Fibroblast of villous mesenchyme (primary cell): ENCODE measurements at regions not wholly inside any gene's neighbourhood (a gene's known extent, or its start where the extent isn't known, plus 50 kb on each side); places are given as distances from the start of the nearest gene placed in this dataset.

Source experiments
- DNase-seq: peaks from one replicate; pipeline ENCODE4 v3.0.0-alpha.2; 2010; ENCODE audit warnings: low read depth
- H3K4me3 ChIP-seq: 2 replicates; pipeline ENCODE4 v1.5.1; 2011; ENCODE audit warnings: low read depth, mild to moderate bottlenecking, low read length
- CTCF ChIP-seq: IDR thresholded peaks from 2 replicates; pipeline ENCODE4 v1.5.1; 2012; ENCODE audit warnings: low read depth, mild to moderate bottlenecking, low read length; ENCODE audit not compliant: insufficient read depth

- no peak overlapping the region for H3K4me3 ChIP-seq
- no peak for TF ChIP-seq CTCF
- no peak for DNase-seq
Measured at GRCh38 chrX:781224-782204, 150.9 kb downstream of the SHOX start.

DNA sequence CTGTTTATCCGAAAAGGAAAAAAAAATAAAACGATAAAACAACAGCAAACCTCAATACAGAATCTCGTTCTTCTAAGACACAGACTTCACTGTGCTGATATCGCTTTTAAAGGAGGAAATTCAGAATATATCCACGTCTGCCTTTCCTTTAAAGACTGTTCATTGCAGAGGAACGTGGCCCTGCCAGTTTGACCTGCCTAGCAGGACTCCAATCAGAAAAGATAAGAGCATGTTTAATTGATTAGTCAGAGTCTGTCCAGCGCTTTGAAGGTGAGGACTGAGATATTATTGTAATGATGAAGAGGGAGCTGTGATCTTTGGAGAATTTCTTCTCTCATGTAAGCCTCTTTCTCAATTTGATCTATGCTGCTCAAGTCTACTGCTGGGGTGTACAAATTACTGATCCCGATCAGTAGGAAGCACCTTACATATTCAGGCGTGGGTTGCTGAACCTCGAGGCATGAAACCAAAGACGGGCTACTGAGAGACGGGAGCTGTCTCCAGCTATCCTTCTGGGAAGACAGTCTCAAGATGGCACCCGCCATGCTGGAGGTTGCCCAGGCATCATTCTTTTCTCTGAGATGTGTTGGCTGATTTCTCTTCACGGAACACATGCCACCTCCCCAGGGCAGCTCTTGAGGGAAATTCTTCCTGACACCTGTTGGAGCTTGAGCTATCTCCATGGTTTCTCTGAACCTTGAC lies 146.1 kb downstream of the SHOX start:
- DNase-seq: no peak
- TF ChIP-seq CTCF: no peak
- H3K4me3 ChIP-seq: no peak overlapping the region

DNA sequence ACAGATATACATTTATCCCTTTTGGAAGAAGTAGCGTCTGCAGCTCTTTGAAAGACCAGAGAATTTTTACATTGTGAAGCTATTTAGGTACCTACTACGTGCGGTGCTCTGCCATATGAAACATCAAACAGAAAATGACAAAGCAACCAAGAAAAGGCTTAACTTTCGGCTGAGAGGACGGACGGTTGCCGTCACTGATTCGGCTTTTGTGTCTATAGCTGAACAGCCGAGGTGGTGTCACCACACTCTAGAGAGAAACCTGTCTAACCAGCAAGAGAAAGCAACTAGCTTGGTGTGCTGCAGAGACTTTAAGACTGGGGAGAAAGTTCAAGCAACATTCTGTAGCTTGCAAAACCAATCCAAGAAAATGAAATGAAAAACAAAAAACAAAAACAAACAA lies 145.5 kb downstream of the SHOX start:
- TF ChIP-seq CTCF: no peak
- no peak for DNase-seq
- H3K4me3 ChIP-seq: no peak overlapping the region

DNA sequence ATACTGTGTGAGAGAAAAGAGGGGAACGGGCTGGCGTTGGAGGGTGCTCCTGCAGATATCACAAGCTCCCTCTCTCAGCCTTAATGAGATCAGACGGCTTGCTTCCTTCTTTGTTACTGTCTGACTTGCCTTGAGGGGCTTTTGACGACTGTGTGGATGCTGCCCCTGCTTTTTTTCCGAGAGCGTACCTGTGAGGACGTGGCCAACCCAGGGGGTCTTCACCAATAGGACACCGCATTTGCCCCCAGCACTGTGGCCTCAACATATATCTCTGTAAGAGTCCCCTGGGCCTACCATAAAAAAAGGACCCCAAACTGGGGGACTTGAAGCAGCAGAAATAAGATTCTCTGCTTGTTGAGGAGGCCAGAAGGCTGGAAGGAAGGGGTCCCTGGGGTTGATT lies 143.9 kb downstream of the SHOX start:
- no peak overlapping the region for H3K4me3 ChIP-seq
- DNase-seq: no peak
- no peak for TF ChIP-seq CTCF

DNA sequence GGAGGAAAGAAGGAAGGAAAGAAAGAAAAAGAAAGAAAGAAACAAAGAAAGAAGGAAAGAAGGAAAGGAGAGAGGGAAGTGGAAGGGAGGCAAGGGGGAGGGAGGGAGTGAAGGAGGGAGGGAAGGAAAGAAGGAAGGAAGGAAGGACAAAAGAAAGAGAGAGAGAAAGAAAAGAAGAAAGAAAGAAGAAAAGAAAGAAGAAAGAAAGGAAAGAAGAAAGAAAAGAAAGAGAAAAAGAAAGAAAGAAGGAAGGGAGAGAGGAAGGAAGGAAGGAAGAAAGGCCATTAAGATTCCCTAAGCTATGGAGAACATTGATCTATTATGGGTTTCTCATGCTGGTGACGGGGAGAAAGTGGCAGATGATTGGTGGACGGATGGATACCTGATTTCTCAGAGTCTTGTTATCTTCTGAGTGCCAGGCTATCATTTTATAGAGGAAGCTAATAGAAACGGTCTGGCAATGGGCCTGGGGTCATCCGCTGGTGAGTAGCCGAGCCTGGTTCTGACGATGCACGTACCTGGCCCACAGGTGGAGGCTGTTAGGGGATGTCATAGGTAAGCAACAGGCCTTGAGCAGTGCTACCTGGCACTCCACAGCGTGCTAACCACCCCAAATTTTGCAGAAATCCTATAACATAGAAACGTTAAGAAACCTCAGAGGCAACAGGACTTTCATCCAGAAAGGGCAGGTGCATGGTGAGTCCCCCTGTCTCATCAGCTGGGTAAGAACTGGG lies 142.9 kb downstream of the SHOX start:
- no peak for DNase-seq
- H3K4me3 ChIP-seq: no peak overlapping the region
- no peak for TF ChIP-seq CTCF

- no peak for TF ChIP-seq CTCF
- DNase-seq: no peak
- H3K4me3 ChIP-seq: no peak overlapping the region
Measured at GRCh38 chrX:771536-771935, 140.9 kb downstream of the SHOX start.
